IMR-90 (cell line): ENCODE measurements at regions not wholly inside any gene's neighbourhood (a gene's known extent, or its start where the extent isn't known, plus 50 kb on each side); places are given as distances from the start of the nearest gene placed in this dataset.

Source experiments
- ATAC-seq: fragments of 200-7000 bp; cut with Tn5 transposase; 2 replicates; pipeline ENCODE4 v1.9.1; 2020; ENCODE audit warnings: low read depth, mild to moderate bottlenecking, moderate library complexity
- BruUV-seq: library from RNA; stranded (reverse); fragments of 400-500 nt; replicated peaks from 2 replicates; lab custom pipeline; 2021; lab: Mats Ljungman, UMichigan
- CTCF ChIA-PET: fragments of 300-600 bp; formaldehyde crosslinking; extraction: SDS; loops from one replicate; lab custom pipeline; 2021; ENCODE audit warnings: antibody characterized with exemption; lab: Yijun Ruan, JAX
- POLR2A ChIA-PET: fragments of 300-600 bp; sonication (Branson Sonifier 250); formaldehyde crosslinking; loops from one replicate; lab custom pipeline; 2022; ENCODE audit warnings: antibody characterized with exemption; ENCODE audit not compliant: unreplicated experiment; lab: Charles Lee
- DNase-seq: peaks from one replicate; pipeline ENCODE4 v3.0.0; 2013
- H2AFZ ChIP-seq: replicated peaks from 2 replicates; pipeline ENCODE3; 2013; ENCODE audit warnings: low read length, mild to moderate bottlenecking; ENCODE audit not compliant: poor library complexity
- H2AK5ac ChIP-seq: 2 replicates; pipeline ENCODE4 v1.6.1; 2013; ENCODE audit warnings: low read depth, low read length, inconsistent platforms
- H2AK9ac ChIP-seq: replicated peaks from 2 replicates; pipeline ENCODE3; 2013; ENCODE audit warnings: mild to moderate bottlenecking, low read depth, low read length, moderate library complexity; ENCODE audit not compliant: poor library complexity
- H2BK120ac ChIP-seq: 2 replicates; pipeline ENCODE4 v1.6.1; 2013; ENCODE audit warnings: low read depth, low read length, inconsistent platforms
- H2BK15ac ChIP-seq: 3 replicates; pipeline ENCODE4 v1.6.1; 2013; ENCODE audit warnings: low read depth, low read length, inconsistent platforms
- H2BK20ac ChIP-seq: 2 replicates; pipeline ENCODE4 v1.6.1; 2013; ENCODE audit warnings: low read depth, mild to moderate bottlenecking, inconsistent platforms, low read length, moderate library complexity
- H2BK5ac ChIP-seq: 2 replicates; pipeline ENCODE4 v1.6.1; 2013; ENCODE audit warnings: mild to moderate bottlenecking, low read depth, low read length, inconsistent platforms; ENCODE audit not compliant: poor library complexity, severe bottlenecking
- H3K14ac ChIP-seq: replicated peaks from 2 replicates; pipeline ENCODE4 v1.6.1; 2013; ENCODE audit warnings: low read depth, low read length, inconsistent platforms
- H3K18ac ChIP-seq: 2 replicates; pipeline ENCODE4 v1.6.1; 2013; ENCODE audit warnings: low read depth, low read length, control low read depth
- H3K23ac ChIP-seq: 2 replicates; pipeline ENCODE4 v1.6.1; 2013; ENCODE audit warnings: low read depth, low read length, inconsistent platforms
- H3K27ac ChIP-seq: 2 replicates; pipeline ENCODE4 v1.5.1; 2013; ENCODE audit warnings: mild to moderate bottlenecking, control low read depth, low read length; ENCODE audit not compliant: insufficient read depth
- H3K27me3 ChIP-seq: 2 replicates; pipeline ENCODE4 v1.6.1; 2013; ENCODE audit warnings: low read length; ENCODE audit not compliant: control insufficient read depth, insufficient read depth
- H3K36me3 ChIP-seq: 2 replicates; pipeline ENCODE4 v1.6.1; 2013; ENCODE audit warnings: low read length, mixed read lengths; ENCODE audit not compliant: control insufficient read depth, insufficient read depth
- H3K4ac ChIP-seq: 2 replicates; pipeline ENCODE4 v1.6.1; 2013; ENCODE audit warnings: low read depth, low read length, inconsistent platforms
- H3K4me1 ChIP-seq: 2 replicates; pipeline ENCODE4 v1.6.1; 2013; ENCODE audit warnings: low read length, mixed read lengths; ENCODE audit not compliant: control insufficient read depth, insufficient read depth
- H3K4me2 ChIP-seq: 2 replicates; pipeline ENCODE4 v1.6.1; 2013; ENCODE audit warnings: low read depth, mild to moderate bottlenecking, control low read depth, low read length, moderate library complexity
- H3K4me3 ChIP-seq: 2 replicates; pipeline ENCODE4 v1.5.1; 2013; ENCODE audit warnings: low read depth, mild to moderate bottlenecking, control low read depth, low read length, moderate library complexity; ENCODE audit not compliant: insufficient read depth
- H3K56ac ChIP-seq: 2 replicates; pipeline ENCODE4 v1.6.1; 2013; ENCODE audit warnings: low read length, inconsistent platforms; ENCODE audit not compliant: insufficient read depth; ENCODE audit errors: extremely low read depth
- H3K79me1 ChIP-seq, 2 experiments: 2 replicates each; pipeline ENCODE4 v1.6.1; 2013; ENCODE audit warnings: low read length in 2 of 2, inconsistent platforms in 1 of 2, low read depth in 1 of 2
- H3K9ac ChIP-seq: 2 replicates; pipeline ENCODE4 v1.6.1; 2013; ENCODE audit warnings: low read depth, low read length, control low read depth
- H3K9me1 ChIP-seq: 2 replicates; pipeline ENCODE4 v1.6.1; 2013; ENCODE audit warnings: low read length, inconsistent platforms; ENCODE audit not compliant: insufficient read depth
- H3K9me3 ChIP-seq: 2 replicates; pipeline ENCODE4 v1.6.1; 2013; ENCODE audit warnings: low read length; ENCODE audit not compliant: control insufficient read depth, insufficient read depth
- H4K20me1 ChIP-seq: 2 replicates; pipeline ENCODE4 v1.6.1; 2013; ENCODE audit warnings: low read length, inconsistent platforms; ENCODE audit not compliant: insufficient read depth
- H4K5ac ChIP-seq: 2 replicates; pipeline ENCODE4 v1.6.1; 2013; ENCODE audit warnings: mild to moderate bottlenecking, low read depth, low read length, control low read depth
- H4K8ac ChIP-seq, 2 experiments: 2 replicates each; pipeline ENCODE4 v1.6.1; 2013; ENCODE audit warnings: low read depth in 2 of 2, low read length in 2 of 2, control low read depth in 1 of 2, inconsistent platforms in 1 of 2
- H4K91ac ChIP-seq: 2 replicates; pipeline ENCODE4 v1.6.1; 2013; ENCODE audit warnings: low read depth, low read length, inconsistent platforms; ENCODE audit not compliant: insufficient read depth
- BHLHE40 ChIP-seq: fragments of 150-350 bp; IDR thresholded peaks from 2 replicates; pipeline ENCODE4 v1.6.1; 2016; ENCODE audit warnings: mild to moderate bottlenecking, low read depth, low read length
- CEBPB ChIP-seq: IDR thresholded peaks from 2 replicates; pipeline ENCODE4 v1.6.1; 2012; ENCODE audit warnings: low read depth, low read length, improper control_type of control experiment
- CHD1 ChIP-seq: IDR thresholded peaks from 2 replicates; pipeline ENCODE4 v1.6.1; 2012; ENCODE audit warnings: low read depth, low read length, improper control_type of control experiment
- FOS ChIP-seq: fragments of 150-350 bp; IDR thresholded peaks from 2 replicates; pipeline ENCODE4 v1.6.1; 2016; ENCODE audit warnings: low read depth, low read length
- MAFK ChIP-seq: IDR thresholded peaks from 2 replicates; pipeline ENCODE4 v1.6.1; 2012; ENCODE audit warnings: low read depth, low read length, improper control_type of control experiment
- MAZ ChIP-seq: IDR thresholded peaks from 2 replicates; pipeline ENCODE4 v1.6.1; 2012; ENCODE audit warnings: low read depth, mild to moderate bottlenecking, low read length, improper control_type of control experiment, moderate library complexity, borderline replicate concordance
- MXI1 ChIP-seq: IDR thresholded peaks from 2 replicates; pipeline ENCODE4 v1.6.1; 2012; ENCODE audit warnings: low read depth, mild to moderate bottlenecking, low read length, moderate library complexity, borderline replicate concordance
- NFE2L2 ChIP-seq: fragments of 150-350 bp; IDR thresholded peaks from 2 replicates; pipeline ENCODE4 v1.6.1; 2016; ENCODE audit warnings: low read depth, mild to moderate bottlenecking, low read length
- POLR2A ChIP-seq: IDR thresholded peaks from 2 replicates; pipeline ENCODE4 v1.6.1; 2012; ENCODE audit warnings: mild to moderate bottlenecking, low read depth, low read length
- RAD21 ChIP-seq: IDR thresholded peaks from 2 replicates; pipeline ENCODE4 v1.6.1; 2012; ENCODE audit warnings: low read length, improper control_type of control experiment
- RCOR1 ChIP-seq: IDR thresholded peaks from 2 replicates; pipeline ENCODE4 v1.6.1; 2012; ENCODE audit warnings: mild to moderate bottlenecking, low read length, improper control_type of control experiment; ENCODE audit not compliant: insufficient replicate concordance
- RFX5 ChIP-seq: IDR thresholded peaks from 2 replicates; pipeline ENCODE4 v1.8.0; 2012; ENCODE audit warnings: low read depth, mild to moderate bottlenecking, low read length, moderate library complexity
- SMC3 ChIP-seq: fragments of 150-350 bp; IDR thresholded peaks from 2 replicates; pipeline ENCODE4 v1.6.1; 2016; ENCODE audit warnings: low read depth, mild to moderate bottlenecking, antibody characterized with exemption, low read length, moderate library complexity
- WGBS, 2 experiments: methylation state at CpG; one replicate each; pipeline versions ENCODE4 v1.1.5 to v1.1.7; 2013; ENCODE audit warnings: missing lambda C conversion rate in 2 of 2; ENCODE audit not compliant: insufficient read length in 1 of 2; ENCODE audit errors: extremely low coverage in 2 of 2; 5-methylcytosine and 5-hydroxymethylcytosine counted together
- dilution Hi-C: fragments of 300-500 bp; cut with HindIII; formaldehyde crosslinking; loops from one replicate; pipeline ENCODE4 v1.14.3; 2018; ENCODE audit warnings: low sequenced_read_pairs; ENCODE audit not compliant: unreplicated experiment
- in situ Hi-C: fragments of 300-500 bp; cut with MboI; formaldehyde crosslinking; loops from 3 replicates; pipeline ENCODE4 v1.14.3; 2019; ENCODE audit warnings: low sequenced_read_pairs, inconsistent platforms, mixed read lengths
- intact Hi-C: fragments of 100-400 bp; cut with micrococcal nuclease; formaldehyde crosslinking; loops from 2 replicates; pipeline ENCODE4 v1.10.0; 2022
- TF ChIP-seq, protein P1 (sequence below): conservative IDR thresholded peaks from 2 replicates; pipeline ENCODE4 v1.5.1; 2012; ENCODE audit warnings: mild to moderate bottlenecking, low read depth, low read length, improper control_type of control experiment
- TF ChIP-seq, protein P2 (sequence below): fragments of 150-350 bp; IDR thresholded peaks from 2 replicates; pipeline ENCODE4 v1.6.1; 2017; ENCODE audit warnings: mild to moderate bottlenecking, antibody characterized with exemption, low read length, low read depth
- TF ChIP-seq, protein P3 (sequence below): fragments of 150-350 bp; IDR thresholded peaks from 2 replicates; pipeline ENCODE4 v1.6.1; 2016; ENCODE audit warnings: low read depth, mild to moderate bottlenecking, low read length, moderate library complexity, borderline replicate concordance

DNA sequence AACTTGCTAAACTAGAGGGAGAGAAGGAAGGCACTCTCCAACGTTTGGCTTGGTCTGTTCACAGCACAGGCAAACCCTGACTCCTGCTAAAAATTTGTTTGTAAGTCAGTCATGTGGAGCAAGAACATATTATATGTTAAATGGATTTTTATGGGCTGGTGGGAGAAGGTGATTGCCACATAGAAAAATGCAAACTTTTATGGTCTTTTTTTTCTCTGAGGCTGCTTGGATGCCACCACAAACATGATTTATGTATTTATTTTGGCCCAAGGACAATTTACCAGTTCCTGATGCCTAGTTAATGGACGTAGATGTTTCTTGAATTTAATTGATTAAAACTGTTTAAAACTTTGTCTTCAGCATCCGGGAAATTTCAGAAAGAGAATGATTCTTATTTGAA, 274.2 kb upstream of the MYOCD start:
- Histone ChIP-seq H2BK15ac (no peak overlapping the region), H3K4me1 (no peaks in the 10 kb centered on the region; the same call in 1 of the 2 replicates), H3K18ac (peak overlapping the region; percentile 20; the same call in 1 of the 2 replicates), H3K27me3 (no peaks in the 10 kb centered on the region), H3K4me3 (no peak overlapping the region), H4K91ac (no peak overlapping the region), H2AK9ac (no peak overlapping the region), H4K8ac (no peak overlapping the region), H3K4ac (peak overlapping the region; percentile 29; the same call in 1 of the 2 replicates), H3K79me1 (no peaks in the 10 kb centered on the region), H3K4me2 (no peak overlapping the region), H3K36me3 (no peaks in the 10 kb centered on the region), H2AFZ (no peak overlapping the region), H4K5ac (no peak overlapping the region), H3K9me3 (no peaks in the 10 kb centered on the region), H2BK120ac (0 out of 2 replicates have a peak overlapping the region, but pooled peaks have one; percentile 1), H3K56ac (no peak overlapping the region), H2BK5ac (no peak overlapping the region), H3K9me1 (no peaks in the 10 kb centered on the region), H3K14ac (0 out of 2 replicates have a peak overlapping the region, but pooled peaks have one; percentile 46), H3K9ac (no peak overlapping the region), H2BK20ac (no peak overlapping the region), H2AK5ac (no peak overlapping the region), H3K23ac (no peak overlapping the region), H3K27ac (no peak overlapping the region), H4K20me1 (no peaks in the 10 kb centered on the region)
- in situ Hi-C loops, result no loop called here
- POLR2A ChIA-PET, result no interaction called here
- WGBS, 2 experiments, result 100% methylated on average over 1 of the region's 3 CpGs; no CpG with 5 or more reads in 1 of the 2 experiments
- dilution Hi-C loops, result no loop called here
- intact Hi-C loops, result no loop called here
- no peak for TF ChIP-seq RFX5
- no peak for TF ChIP-seq NFE2L2
- TF ChIP-seq, protein P1, sequence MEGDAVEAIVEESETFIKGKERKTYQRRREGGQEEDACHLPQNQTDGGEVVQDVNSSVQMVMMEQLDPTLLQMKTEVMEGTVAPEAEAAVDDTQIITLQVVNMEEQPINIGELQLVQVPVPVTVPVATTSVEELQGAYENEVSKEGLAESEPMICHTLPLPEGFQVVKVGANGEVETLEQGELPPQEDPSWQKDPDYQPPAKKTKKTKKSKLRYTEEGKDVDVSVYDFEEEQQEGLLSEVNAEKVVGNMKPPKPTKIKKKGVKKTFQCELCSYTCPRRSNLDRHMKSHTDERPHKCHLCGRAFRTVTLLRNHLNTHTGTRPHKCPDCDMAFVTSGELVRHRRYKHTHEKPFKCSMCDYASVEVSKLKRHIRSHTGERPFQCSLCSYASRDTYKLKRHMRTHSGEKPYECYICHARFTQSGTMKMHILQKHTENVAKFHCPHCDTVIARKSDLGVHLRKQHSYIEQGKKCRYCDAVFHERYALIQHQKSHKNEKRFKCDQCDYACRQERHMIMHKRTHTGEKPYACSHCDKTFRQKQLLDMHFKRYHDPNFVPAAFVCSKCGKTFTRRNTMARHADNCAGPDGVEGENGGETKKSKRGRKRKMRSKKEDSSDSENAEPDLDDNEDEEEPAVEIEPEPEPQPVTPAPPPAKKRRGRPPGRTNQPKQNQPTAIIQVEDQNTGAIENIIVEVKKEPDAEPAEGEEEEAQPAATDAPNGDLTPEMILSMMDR, result no peak
- no peak for TF ChIP-seq MAFK
- TF ChIP-seq FOS, result no peak
- no peak for TF ChIP-seq BHLHE40
- TF ChIP-seq, protein P2, sequence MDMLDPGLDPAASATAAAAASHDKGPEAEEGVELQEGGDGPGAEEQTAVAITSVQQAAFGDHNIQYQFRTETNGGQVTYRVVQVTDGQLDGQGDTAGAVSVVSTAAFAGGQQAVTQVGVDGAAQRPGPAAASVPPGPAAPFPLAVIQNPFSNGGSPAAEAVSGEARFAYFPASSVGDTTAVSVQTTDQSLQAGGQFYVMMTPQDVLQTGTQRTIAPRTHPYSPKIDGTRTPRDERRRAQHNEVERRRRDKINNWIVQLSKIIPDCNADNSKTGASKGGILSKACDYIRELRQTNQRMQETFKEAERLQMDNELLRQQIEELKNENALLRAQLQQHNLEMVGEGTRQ, result no peak
- no peak for TF ChIP-seq RAD21
- no peak for TF ChIP-seq MXI1
- no peak for TF ChIP-seq SMC3
- TF ChIP-seq CEBPB, result no peak
- TF ChIP-seq RCOR1, result no peak
- TF ChIP-seq MAZ, result no peak
- TF ChIP-seq, protein P3, sequence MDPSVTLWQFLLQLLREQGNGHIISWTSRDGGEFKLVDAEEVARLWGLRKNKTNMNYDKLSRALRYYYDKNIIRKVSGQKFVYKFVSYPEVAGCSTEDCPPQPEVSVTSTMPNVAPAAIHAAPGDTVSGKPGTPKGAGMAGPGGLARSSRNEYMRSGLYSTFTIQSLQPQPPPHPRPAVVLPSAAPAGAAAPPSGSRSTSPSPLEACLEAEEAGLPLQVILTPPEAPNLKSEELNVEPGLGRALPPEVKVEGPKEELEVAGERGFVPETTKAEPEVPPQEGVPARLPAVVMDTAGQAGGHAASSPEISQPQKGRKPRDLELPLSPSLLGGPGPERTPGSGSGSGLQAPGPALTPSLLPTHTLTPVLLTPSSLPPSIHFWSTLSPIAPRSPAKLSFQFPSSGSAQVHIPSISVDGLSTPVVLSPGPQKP, result no peak
- no peak for TF ChIP-seq POLR2A
- no peak for TF ChIP-seq CHD1
- ATAC-seq (no peak), DNase-seq (no peak)
- no TSS peak for BruUV-seq
- CTCF ChIA-PET, result no interaction called here
